ENCODE measurements at regions not wholly inside any gene's neighbourhood (a gene's known extent, or its start where the extent isn't known, plus 50 kb on each side); places are given as distances from the start of the nearest gene placed in this dataset.
"Not testable (repeated sequence)": the region's sequence is repeated elsewhere in the genome, so short reads cannot be mapped to it uniquely, and the experiment has no call there.

GRCh38 chr1:30100524-30100862 lies 622.9 kb downstream of the MATN1 start:
- DNase-seq: no peak

- DNase-seq: no peak
Measured at GRCh38 chr1:30099587-30100523, 623.5 kb downstream of the MATN1 start.

- DNase-seq: not testable (repeated sequence)
Measured at GRCh38 chr1:30097851-30098250, 625.5 kb downstream of the MATN1 start.

- no peak for DNase-seq
Measured at GRCh38 chr1:30095451-30096025, 627.8 kb downstream of the MATN1 start.

GRCh38 chr1:30095051-30095450 lies 628.3 kb downstream of the MATN1 start:
- DNase-seq: no peak

- no peak for DNase-seq
Measured at GRCh38 chr1:30092051-30092858, 631.1 kb downstream of the MATN1 start.

- no peak for DNase-seq
Measured at GRCh38 chr1:30090162-30090820, 633.1 kb downstream of the MATN1 start.

GRCh38 chr1:30089024-30089430 lies 634.4 kb downstream of the MATN1 start:
- DNase-seq: no peak

- DNase-seq: no peak
Measured at GRCh38 chr1:30088594-30088993, 634.8 kb downstream of the MATN1 start.

- DNase-seq: no peak
Measured at GRCh38 chr1:30087465-30087864, 635.9 kb downstream of the MATN1 start.

GRCh38 chr1:30085811-30086770 lies 637.3 kb downstream of the MATN1 start:
- DNase-seq: peak in 1 of 2 donors; percentile 11

GRCh38 chr1:30084909-30085571 lies 638.3 kb downstream of the MATN1 start:
- DNase-seq: no peak

GRCh38 chr1:30083800-30084464 lies 639.5 kb downstream of the MATN1 start:
- no peak for DNase-seq

GRCh38 chr1:30081379-30082102 lies 641.8 kb downstream of the MATN1 start:
- DNase-seq: no peak

GRCh38 chr1:30075916-30076315 lies 647.5 kb downstream of the MATN1 start:
- DNase-seq: not testable (repeated sequence)

GRCh38 chr1:30068787-30069472 lies 654.5 kb downstream of the MATN1 start:
- no peak for DNase-seq

- DNase-seq: no peak
Measured at GRCh38 chr1:30064547-30064946, 658.8 kb downstream of the MATN1 start.

- DNase-seq: no peak
Measured at GRCh38 chr1:30063621-30064280, 659.6 kb downstream of the MATN1 start.

Measured in CD4-positive, alpha-beta T cell treated with Interleukin-1 beta for 1 hour (primary cell).